ENCODE measurements at regions not wholly inside any gene's neighbourhood (a gene's known extent, or its start where the extent isn't known, plus 50 kb on each side); places are given as distances from the start of the nearest gene placed in this dataset.

DNA sequence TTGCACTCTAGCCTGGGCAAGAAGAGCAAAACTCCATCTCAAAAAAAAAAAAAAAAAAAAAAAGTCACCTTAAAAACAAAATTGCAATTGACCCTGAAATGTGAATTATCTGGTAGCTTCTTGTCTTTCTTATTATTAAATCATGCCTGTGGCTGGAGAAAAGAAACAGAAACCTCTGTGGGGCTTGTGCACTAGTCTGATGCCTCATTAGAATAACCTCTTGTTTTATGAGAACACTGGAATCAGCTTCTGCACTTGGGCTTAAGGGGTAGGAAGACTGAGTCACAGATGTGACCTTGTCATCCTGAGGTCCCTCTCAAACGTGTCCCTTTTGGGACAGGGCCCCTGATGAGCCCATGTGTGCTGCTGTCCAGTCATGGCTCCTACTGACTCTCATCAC lies 237.9 kb downstream of the DACT1 start:
- Histone ChIP-seq H3K27me3 (replicated peaks; ENCODE audit: control insufficient read depth, insufficient read depth, low read length) (peaks cover 39% of the 10 kb centered on the region), H3K9me3 (ENCODE audit: control insufficient read depth, low read length) (no peaks in the 10 kb centered on the region), H3K36me3 (ENCODE audit: control insufficient read depth, insufficient read depth, low read length, severe bottlenecking) (no peaks in the 10 kb centered on the region), H3K9ac (ENCODE audit: low read length) (no peak overlapping the region), H3K4me1 (ENCODE audit: control insufficient read depth, insufficient read depth, low read length) (peaks cover 21% of the 10 kb centered on the region), H3K4me3 (ENCODE audit: low read length) (no peak overlapping the region)
- no peak for DNase-seq (ENCODE audit: low read depth)

- Histone ChIP-seq H3K9ac (ENCODE audit: low read length) (no peak overlapping the region), H3K4me3 (ENCODE audit: low read length) (no peak overlapping the region), H3K27me3 (replicated peaks; ENCODE audit: control insufficient read depth, insufficient read depth, low read length) (peaks cover 44% of the 10 kb centered on the region), H3K36me3 (ENCODE audit: control insufficient read depth, insufficient read depth, low read length, severe bottlenecking) (no peaks in the 10 kb centered on the region), H3K9me3 (ENCODE audit: control insufficient read depth, low read length) (no peaks in the 10 kb centered on the region), H3K4me1 (ENCODE audit: control insufficient read depth, insufficient read depth, low read length) (peaks cover 16% of the 10 kb centered on the region)
- DNase-seq (ENCODE audit: low read depth): peak; percentile 86
Measured at GRCh38 chr14:58876608-58877007, 238.8 kb downstream of the DACT1 start.

GRCh38 chr14:58878439-58879139 lies 240.8 kb downstream of the DACT1 start:
- Histone ChIP-seq H3K4me3 (ENCODE audit: low read length) (no peak overlapping the region), H3K4me1 (ENCODE audit: control insufficient read depth, insufficient read depth, low read length) (peaks cover 23% of the 10 kb centered on the region), H3K9ac (ENCODE audit: low read length) (no peak overlapping the region), H3K27me3 (replicated peaks; ENCODE audit: control insufficient read depth, insufficient read depth, low read length) (peaks cover 36% of the 10 kb centered on the region), H3K9me3 (ENCODE audit: control insufficient read depth, low read length) (no peaks in the 10 kb centered on the region), H3K36me3 (ENCODE audit: control insufficient read depth, insufficient read depth, low read length, severe bottlenecking) (no peaks in the 10 kb centered on the region)
- DNase-seq (ENCODE audit: low read depth): no peak

GRCh38 chr14:58881433-58881832 lies 243.7 kb downstream of the DACT1 start:
- H3K9me3 ChIP-seq (ENCODE audit: control insufficient read depth, low read length): no peaks in the 10 kb centered on the region
- no peak overlapping the region for H3K9ac ChIP-seq (ENCODE audit: low read length)
- no peak overlapping the region for H3K4me3 ChIP-seq (ENCODE audit: low read length)
- H3K36me3 ChIP-seq (ENCODE audit: control insufficient read depth, insufficient read depth, low read length, severe bottlenecking): no peaks in the 10 kb centered on the region
- H3K4me1 ChIP-seq (ENCODE audit: control insufficient read depth, insufficient read depth, low read length): peaks cover 18% of the 10 kb centered on the region
- no peak for DNase-seq (ENCODE audit: low read depth)
- peaks cover 55% of the 10 kb centered on the region for H3K27me3 ChIP-seq (replicated peaks; ENCODE audit: control insufficient read depth, insufficient read depth, low read length)

DNA sequence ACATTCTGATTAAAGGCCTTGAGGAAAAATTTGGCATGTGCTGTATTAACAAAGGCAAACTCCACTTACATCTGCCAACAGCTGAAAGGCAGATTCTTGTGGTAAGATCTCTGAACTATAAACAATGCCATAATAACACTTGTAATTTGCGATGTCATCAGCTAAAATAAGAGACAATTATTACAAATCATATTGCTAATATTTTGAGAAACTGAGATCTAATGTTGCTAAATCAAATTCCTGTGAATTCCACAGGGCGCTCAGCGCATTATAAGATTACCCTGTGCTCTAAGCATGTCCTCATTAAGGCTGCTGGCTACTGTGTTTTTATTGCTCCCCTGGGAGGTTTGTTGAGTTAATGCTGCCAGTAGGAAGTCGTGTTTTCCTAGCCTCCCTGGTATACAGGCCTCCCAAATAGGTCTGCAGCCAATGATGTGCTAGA lies 244.8 kb downstream of the DACT1 start:
- no peak overlapping the region for H3K9ac ChIP-seq (ENCODE audit: low read length)
- no peak overlapping the region for H3K4me3 ChIP-seq (ENCODE audit: low read length)
- H3K36me3 ChIP-seq (ENCODE audit: control insufficient read depth, insufficient read depth, low read length, severe bottlenecking): no peaks in the 10 kb centered on the region
- H3K9me3 ChIP-seq (ENCODE audit: control insufficient read depth, low read length): no peaks in the 10 kb centered on the region
- peak; percentile 62 for DNase-seq (ENCODE audit: low read depth)
- H3K4me1 ChIP-seq (ENCODE audit: control insufficient read depth, insufficient read depth, low read length): peaks cover 13% of the 10 kb centered on the region
- H3K27me3 ChIP-seq (replicated peaks; ENCODE audit: control insufficient read depth, insufficient read depth, low read length): peaks cover 65% of the 10 kb centered on the region

GRCh38 chr14:58884442-58884841 lies 246.7 kb downstream of the DACT1 start:
- no peaks in the 10 kb centered on the region for H3K36me3 ChIP-seq (ENCODE audit: control insufficient read depth, insufficient read depth, low read length, severe bottlenecking)
- peaks cover 13% of the 10 kb centered on the region for H3K4me1 ChIP-seq (ENCODE audit: control insufficient read depth, insufficient read depth, low read length)
- H3K4me3 ChIP-seq (ENCODE audit: low read length): no peak overlapping the region
- no peak overlapping the region for H3K9ac ChIP-seq (ENCODE audit: low read length)
- H3K27me3 ChIP-seq (replicated peaks; ENCODE audit: control insufficient read depth, insufficient read depth, low read length): peaks cover 62% of the 10 kb centered on the region
- no peaks in the 10 kb centered on the region for H3K9me3 ChIP-seq (ENCODE audit: control insufficient read depth, low read length)
- no peak for DNase-seq (ENCODE audit: low read depth)

GRCh38 chr14:58887931-58888330 lies 250.2 kb downstream of the DACT1 start:
- H3K36me3 ChIP-seq (ENCODE audit: control insufficient read depth, insufficient read depth, low read length, severe bottlenecking): no peaks in the 10 kb centered on the region
- no peaks in the 10 kb centered on the region for H3K9me3 ChIP-seq (ENCODE audit: control insufficient read depth, low read length)
- no peak overlapping the region for H3K9ac ChIP-seq (ENCODE audit: low read length)
- no peak for DNase-seq (ENCODE audit: low read depth)
- peaks cover 2% of the 10 kb centered on the region for H3K4me1 ChIP-seq (ENCODE audit: control insufficient read depth, insufficient read depth, low read length)
- peaks cover 72% of the 10 kb centered on the region for H3K27me3 ChIP-seq (replicated peaks; ENCODE audit: control insufficient read depth, insufficient read depth, low read length)
- H3K4me3 ChIP-seq (ENCODE audit: low read length): no peak overlapping the region

DNA sequence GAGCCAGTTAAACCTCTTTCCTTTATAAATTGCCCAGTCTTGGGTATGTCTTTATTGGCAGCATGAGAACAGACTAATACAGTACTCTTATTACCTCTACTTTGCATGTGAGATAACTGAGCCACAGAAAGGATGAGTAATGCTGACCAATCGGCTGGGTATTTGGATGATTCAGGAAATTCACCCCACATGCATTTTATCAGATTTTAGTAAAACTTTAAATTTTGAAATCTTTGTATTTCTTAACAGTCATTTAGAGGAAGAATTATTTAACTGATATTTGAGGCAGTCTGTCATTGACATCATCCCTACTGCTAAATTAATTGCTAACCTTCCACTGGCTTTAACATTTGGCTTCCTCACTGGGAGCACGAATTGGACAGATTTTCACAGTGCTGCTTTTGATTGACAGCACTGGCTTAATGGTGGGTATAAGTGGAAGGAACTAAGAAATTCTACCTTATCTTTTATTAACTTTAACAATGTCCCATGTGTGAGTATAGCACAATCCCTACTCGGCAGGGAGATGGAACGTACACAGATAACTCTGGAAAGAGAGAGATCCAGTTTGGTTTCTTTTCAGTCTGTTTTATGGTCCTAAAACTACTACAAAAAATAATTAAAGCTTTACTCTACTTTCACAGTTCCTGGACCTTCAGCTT lies 261.0 kb downstream of the DACT1 start:
- Histone ChIP-seq H3K4me3 (ENCODE audit: low read length) (peak overlapping the region; percentile 27), H3K36me3 (ENCODE audit: control insufficient read depth, insufficient read depth, low read length, severe bottlenecking) (no peaks in the 10 kb centered on the region), H3K9ac (ENCODE audit: low read length) (no peak overlapping the region), H3K4me1 (ENCODE audit: control insufficient read depth, insufficient read depth, low read length) (peaks cover 16% of the 10 kb centered on the region), H3K9me3 (ENCODE audit: control insufficient read depth, low read length) (no peaks in the 10 kb centered on the region), H3K27me3 (replicated peaks; ENCODE audit: control insufficient read depth, insufficient read depth, low read length) (peaks cover 23% of the 10 kb centered on the region)
- peak; percentile 86 for DNase-seq (ENCODE audit: low read depth)

DNA sequence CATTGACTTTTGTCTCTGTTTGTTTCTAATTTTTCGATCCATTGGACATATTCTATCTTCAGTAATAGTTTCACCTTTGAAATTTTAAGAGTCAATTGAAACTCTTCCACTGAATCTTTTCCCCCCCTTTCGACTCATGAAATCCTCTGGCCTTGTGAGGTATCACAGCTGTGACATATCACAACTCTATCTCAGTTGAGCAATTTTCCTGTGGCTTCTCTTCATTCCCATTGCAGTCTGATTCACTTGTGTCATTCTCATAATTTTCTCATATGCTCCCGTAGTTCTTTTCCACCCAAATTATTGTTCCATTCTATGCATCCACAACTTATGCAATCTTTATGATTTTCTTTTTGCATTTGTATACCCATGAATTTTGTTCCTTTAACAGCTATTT lies 261.6 kb downstream of the DACT1 start:
- no peak overlapping the region for H3K9ac ChIP-seq (ENCODE audit: low read length)
- no peaks in the 10 kb centered on the region for H3K36me3 ChIP-seq (ENCODE audit: control insufficient read depth, insufficient read depth, low read length, severe bottlenecking)
- H3K4me3 ChIP-seq (ENCODE audit: low read length): peak overlapping the region; percentile 27
- peaks cover 16% of the 10 kb centered on the region for H3K4me1 ChIP-seq (ENCODE audit: control insufficient read depth, insufficient read depth, low read length)
- peaks cover 23% of the 10 kb centered on the region for H3K27me3 ChIP-seq (replicated peaks; ENCODE audit: control insufficient read depth, insufficient read depth, low read length)
- no peaks in the 10 kb centered on the region for H3K9me3 ChIP-seq (ENCODE audit: control insufficient read depth, low read length)
- peak; percentile 87 for DNase-seq (ENCODE audit: low read depth)

DNA sequence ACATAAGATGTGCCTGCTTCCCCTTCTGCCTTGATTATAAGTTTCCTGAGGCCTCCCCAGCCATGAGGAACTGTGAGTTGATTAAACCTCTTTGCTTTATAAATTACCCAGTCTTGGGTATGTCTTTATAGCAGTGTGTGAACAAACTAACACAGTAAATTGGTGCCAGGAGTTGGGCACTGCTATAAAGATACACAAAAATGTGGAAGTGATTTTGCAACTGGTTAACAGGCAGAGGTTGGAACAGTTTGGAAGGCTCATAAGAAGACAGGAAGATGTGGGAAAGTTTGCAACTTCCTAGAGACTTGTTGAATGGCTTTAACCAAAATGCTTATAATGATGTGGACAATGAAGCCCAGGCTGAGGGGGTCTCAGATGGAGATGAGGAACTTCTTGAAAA lies 264.1 kb downstream of the DACT1 start:
- Histone ChIP-seq H3K9ac (ENCODE audit: low read length) (no peak overlapping the region), H3K27me3 (replicated peaks; ENCODE audit: control insufficient read depth, insufficient read depth, low read length) (peaks cover 17% of the 10 kb centered on the region), H3K36me3 (ENCODE audit: control insufficient read depth, insufficient read depth, low read length, severe bottlenecking) (no peaks in the 10 kb centered on the region), H3K4me1 (ENCODE audit: control insufficient read depth, insufficient read depth, low read length) (peaks cover 16% of the 10 kb centered on the region), H3K9me3 (ENCODE audit: control insufficient read depth, low read length) (no peaks in the 10 kb centered on the region), H3K4me3 (ENCODE audit: low read length) (no peak overlapping the region)
- no peak for DNase-seq (ENCODE audit: low read depth)

DNA sequence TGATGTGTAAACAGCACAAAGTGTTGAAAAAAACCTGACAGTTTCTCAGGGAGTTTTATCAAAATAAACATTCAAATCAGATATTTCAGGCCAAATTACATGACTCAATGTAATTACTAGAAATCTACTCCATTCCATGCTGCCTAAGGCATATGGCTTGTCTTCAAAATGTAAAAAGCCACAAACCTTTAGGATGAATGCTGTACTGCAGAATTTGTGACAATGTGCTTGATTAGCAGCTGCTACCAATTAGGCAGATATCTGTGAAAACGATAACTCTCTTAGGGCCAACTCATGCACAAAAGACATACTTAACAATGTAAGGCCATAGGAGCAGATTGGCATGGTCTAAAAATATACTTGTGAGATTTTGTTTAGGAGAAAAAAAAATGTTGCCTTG lies 267.0 kb downstream of the DACT1 start:
- no peak overlapping the region for H3K4me3 ChIP-seq (ENCODE audit: low read length)
- H3K9me3 ChIP-seq (ENCODE audit: control insufficient read depth, low read length): no peaks in the 10 kb centered on the region
- DNase-seq (ENCODE audit: low read depth): peak; percentile 58
- H3K9ac ChIP-seq (ENCODE audit: low read length): no peak overlapping the region
- no peaks in the 10 kb centered on the region for H3K36me3 ChIP-seq (ENCODE audit: control insufficient read depth, insufficient read depth, low read length, severe bottlenecking)
- H3K4me1 ChIP-seq (ENCODE audit: control insufficient read depth, insufficient read depth, low read length): peaks cover 1% of the 10 kb centered on the region
- peaks cover 11% of the 10 kb centered on the region for H3K27me3 ChIP-seq (replicated peaks; ENCODE audit: control insufficient read depth, insufficient read depth, low read length)

All from adipocyte (in vitro differentiated cells).